ENCODE measurements at regions not wholly inside any gene's neighbourhood (a gene's known extent, or its start where the extent isn't known, plus 50 kb on each side); places are given as distances from the start of the nearest gene placed in this dataset.
"Not testable (repeated sequence)": the region's sequence is repeated elsewhere in the genome, so short reads cannot be mapped to it uniquely, and the experiment has no call there.

DNA sequence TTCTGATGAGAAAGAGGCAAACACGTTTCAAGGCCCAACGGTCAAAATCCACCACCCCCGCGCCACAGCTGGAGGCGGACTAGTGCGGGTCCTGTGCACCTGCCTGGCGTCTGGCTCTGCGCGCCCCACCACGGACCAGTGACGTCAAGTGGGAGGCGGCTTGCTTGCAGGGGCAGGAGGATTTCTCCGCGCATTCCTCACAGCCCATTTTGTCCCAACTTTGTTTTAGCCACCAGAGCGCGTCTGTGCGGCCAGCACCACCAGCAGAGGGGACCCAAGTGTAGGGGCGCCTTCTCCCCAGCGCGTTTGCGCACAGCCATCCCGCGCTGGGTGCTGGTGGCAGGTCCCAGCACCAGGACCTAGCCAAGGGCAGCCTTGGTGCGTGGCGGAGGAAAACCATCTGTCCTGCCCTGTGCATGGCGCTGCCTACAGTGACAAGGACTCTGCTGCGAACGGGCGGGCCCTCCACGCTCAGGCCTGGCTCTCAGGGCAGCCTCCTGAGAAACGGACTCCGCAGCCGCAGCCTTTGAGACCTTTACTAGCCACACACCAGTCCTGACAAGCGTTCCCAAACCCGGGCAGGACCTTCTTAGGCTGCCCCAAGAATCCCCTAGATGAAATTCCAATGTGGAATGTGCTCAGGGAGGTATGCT lies 194.8 kb upstream of the EXOC2 start:
- no peak overlapping the region for H3K4me3 ChIP-seq (ENCODE audit: low read length)
- H3K9me3 Mint-ChIP-seq: peaks cover 0 to 1% (median 0%) of the 10 kb centered on the region in 11 donors
- no peak overlapping the region for H3K27ac ChIP-seq (ENCODE audit: low read depth, low read length)
- H3K36me3 ChIP-seq (ENCODE audit: control insufficient read depth in 2 of 3, insufficient read depth in 3 of 3, low read length in 3 of 3): no peaks in the 10 kb centered on the region
- H3K27me3 Mint-ChIP-seq: peaks cover 0 to 10% (median 6%) of the 10 kb centered on the region in 5 donors
- no peaks in the 10 kb centered on the region for H3K9me3 ChIP-seq (ENCODE audit: control insufficient read depth in 2 of 3, low read length in 3 of 3)
- ChIA-PET POLR2A (no interaction called here), CTCF (no interaction called here)
- no peaks in the 10 kb centered on the region for H3K36me3 Mint-ChIP-seq
- no peaks in the 10 kb centered on the region for H3K27me3 ChIP-seq (ENCODE audit: control insufficient read depth in 2 of 2, insufficient read depth in 2 of 2, low read length in 2 of 2)
- H3K4me1 Mint-ChIP-seq: peaks cover 0 to 20% (median 10%) of the 10 kb centered on the region in 7 donors
- ATAC-seq (no peak), DNase-seq (no peak)
- intact Hi-C loops (cut with micrococcal nuclease): no loop called here
- H3K4me3 Mint-ChIP-seq: no peak overlapping the region
- no peaks in the 10 kb centered on the region for H3K4me1 ChIP-seq (ENCODE audit: control insufficient read depth in 2 of 2, insufficient read depth in 2 of 2, low read length in 2 of 2)
- no peak overlapping the region for H3K27ac Mint-ChIP-seq

DNA sequence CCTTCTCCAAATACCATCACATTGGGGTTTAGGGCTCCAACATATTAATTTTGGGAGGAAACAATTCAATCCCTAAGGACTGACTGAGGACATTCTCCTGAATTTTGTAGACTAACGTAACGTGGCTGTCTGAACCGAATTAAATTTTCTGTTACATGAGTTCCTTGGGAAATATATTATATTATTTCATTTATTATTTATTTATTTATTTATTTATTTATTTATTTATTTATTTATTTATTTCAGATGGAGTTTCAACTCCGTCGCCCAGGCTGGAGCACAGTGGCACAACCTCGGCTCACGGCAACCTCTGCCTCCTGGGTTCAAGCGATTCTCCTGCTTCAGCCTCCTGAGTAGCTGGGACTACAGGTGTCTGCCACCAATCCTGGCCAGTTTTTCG lies 193.2 kb upstream of the EXOC2 start:
- DNase-seq; H3K36me3 Mint-ChIP-seq; ATAC-seq; CTCF ChIA-PET; POLR2A ChIA-PET; H3K27ac Mint-ChIP-seq; intact Hi-C loops (cut with micrococcal nuclease); H3K27ac ChIP-seq (ENCODE audit: low read depth, low read length); H3K36me3 ChIP-seq (ENCODE audit: control insufficient read depth in 2 of 3, insufficient read depth in 3 of 3, low read length in 3 of 3); H3K4me3 Mint-ChIP-seq; H3K9me3 Mint-ChIP-seq; H3K4me1 ChIP-seq (ENCODE audit: control insufficient read depth in 2 of 2, insufficient read depth in 2 of 2, low read length in 2 of 2); H3K27me3 ChIP-seq (ENCODE audit: control insufficient read depth in 2 of 2, insufficient read depth in 2 of 2, low read length in 2 of 2); H3K4me3 ChIP-seq (ENCODE audit: low read length); H3K9me3 ChIP-seq (ENCODE audit: control insufficient read depth in 2 of 3, low read length in 3 of 3): not testable (repeated sequence)
- Mint-ChIP-seq H3K27me3 (peaks cover 0 to 19% (median 9%) of the 10 kb centered on the region in 5 donors), H3K4me1 (peaks cover 0 to 20% (median 10%) of the 10 kb centered on the region in 7 donors)

DNA sequence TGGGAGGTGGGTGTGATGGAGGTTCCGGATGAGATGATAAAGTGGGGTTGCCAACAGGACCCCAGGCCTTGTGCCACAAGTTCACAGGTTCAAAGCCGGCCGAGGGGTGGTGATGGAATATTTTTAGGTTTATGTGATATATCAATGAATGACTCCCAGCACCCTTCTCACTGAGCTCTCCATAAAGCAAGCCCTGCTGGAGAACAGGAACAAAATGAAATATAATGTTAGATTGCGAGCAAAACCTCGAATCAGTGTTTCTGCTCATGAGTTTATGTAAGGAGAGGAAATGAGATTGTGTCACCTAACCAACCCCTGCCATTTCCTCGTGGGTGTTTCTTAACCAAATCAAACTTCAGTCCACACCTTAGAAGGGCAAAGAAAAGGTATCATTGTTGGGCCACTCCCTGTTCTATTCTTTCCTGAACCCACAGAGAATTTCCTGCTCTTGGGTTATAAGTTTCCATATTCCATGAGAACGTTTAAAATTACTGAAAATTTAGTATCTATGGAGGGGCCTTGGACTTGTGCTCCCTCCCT lies 192.2 kb upstream of the EXOC2 start:
- no peaks in the 10 kb centered on the region for H3K4me1 ChIP-seq (ENCODE audit: control insufficient read depth in 2 of 2, insufficient read depth in 2 of 2, low read length in 2 of 2)
- intact Hi-C loops (cut with micrococcal nuclease): no loop called here
- ChIA-PET POLR2A (no interaction called here), CTCF (interaction anchor here (0.7 kb wide), 1 partner anchor 288 kb away, joined by 3 read pairs; no protein-coding TSS in a partner anchor)
- H3K27ac ChIP-seq (ENCODE audit: low read depth, low read length): no peak overlapping the region
- Mint-ChIP-seq H3K27me3 (peaks cover 3 to 20% (median 12%) of the 10 kb centered on the region in 5 donors), H3K4me1 (peaks cover 0 to 20% (median 10%) of the 10 kb centered on the region in 7 donors), H3K9me3 (peaks cover 0 to 1% (median 0%) of the 10 kb centered on the region in 11 donors), H3K36me3 (no peaks in the 10 kb centered on the region), H3K27ac (no peak overlapping the region), H3K4me3 (no peak overlapping the region)
- H3K36me3 ChIP-seq (ENCODE audit: control insufficient read depth in 2 of 3, insufficient read depth in 3 of 3, low read length in 3 of 3): no peaks in the 10 kb centered on the region
- H3K4me3 ChIP-seq (ENCODE audit: low read length): no peak overlapping the region
- H3K27me3 ChIP-seq (ENCODE audit: control insufficient read depth in 2 of 2, insufficient read depth in 2 of 2, low read length in 2 of 2): no peaks in the 10 kb centered on the region
- ATAC-seq: no peak
- DNase-seq: no peak
- H3K9me3 ChIP-seq (ENCODE audit: control insufficient read depth in 2 of 3, low read length in 3 of 3): no peaks in the 10 kb centered on the region

DNA sequence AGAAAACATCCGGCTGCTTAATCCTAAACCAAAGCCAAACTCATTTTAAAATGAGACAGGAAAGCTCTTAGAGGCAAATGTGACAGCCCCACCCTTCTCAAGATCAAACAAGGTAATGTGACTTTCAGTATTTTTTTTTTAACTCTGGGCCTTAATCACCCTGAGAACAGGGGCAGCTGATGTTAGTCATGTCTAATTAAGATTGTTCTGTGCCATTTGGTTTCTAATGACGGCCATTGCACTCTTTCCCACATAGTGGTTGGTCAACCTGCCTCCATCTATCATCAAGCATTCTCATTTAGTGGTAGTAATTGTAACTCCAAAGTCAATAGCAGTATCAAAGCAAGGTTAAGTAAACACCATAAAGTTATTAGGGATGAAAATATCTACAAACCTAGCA lies 191.6 kb upstream of the EXOC2 start:
- H3K27ac ChIP-seq (ENCODE audit: low read depth, low read length): no peak overlapping the region
- CTCF ChIA-PET: no interaction called here
- ATAC-seq: no peak
- H3K9me3 ChIP-seq (ENCODE audit: control insufficient read depth in 2 of 3, low read length in 3 of 3): no peaks in the 10 kb centered on the region
- no peak for DNase-seq
- POLR2A ChIA-PET: no interaction called here
- Mint-ChIP-seq H3K27ac (no peak overlapping the region), H3K4me3 (no peak overlapping the region), H3K4me1 (peaks cover 0 to 20% (median 10%) of the 10 kb centered on the region in 7 donors), H3K9me3 (peaks cover 0 to 1% (median 0%) of the 10 kb centered on the region in 11 donors), H3K36me3 (no peaks in the 10 kb centered on the region), H3K27me3 (peaks cover 5 to 24% (median 13%) of the 10 kb centered on the region in 5 donors)
- no peaks in the 10 kb centered on the region for H3K36me3 ChIP-seq (ENCODE audit: control insufficient read depth in 2 of 3, insufficient read depth in 3 of 3, low read length in 3 of 3)
- H3K4me3 ChIP-seq (ENCODE audit: low read length): no peak overlapping the region
- intact Hi-C loops (cut with micrococcal nuclease): no loop called here
- H3K27me3 ChIP-seq (ENCODE audit: control insufficient read depth in 2 of 2, insufficient read depth in 2 of 2, low read length in 2 of 2): no peaks in the 10 kb centered on the region
- H3K4me1 ChIP-seq (ENCODE audit: control insufficient read depth in 2 of 2, insufficient read depth in 2 of 2, low read length in 2 of 2): no peaks in the 10 kb centered on the region

DNA sequence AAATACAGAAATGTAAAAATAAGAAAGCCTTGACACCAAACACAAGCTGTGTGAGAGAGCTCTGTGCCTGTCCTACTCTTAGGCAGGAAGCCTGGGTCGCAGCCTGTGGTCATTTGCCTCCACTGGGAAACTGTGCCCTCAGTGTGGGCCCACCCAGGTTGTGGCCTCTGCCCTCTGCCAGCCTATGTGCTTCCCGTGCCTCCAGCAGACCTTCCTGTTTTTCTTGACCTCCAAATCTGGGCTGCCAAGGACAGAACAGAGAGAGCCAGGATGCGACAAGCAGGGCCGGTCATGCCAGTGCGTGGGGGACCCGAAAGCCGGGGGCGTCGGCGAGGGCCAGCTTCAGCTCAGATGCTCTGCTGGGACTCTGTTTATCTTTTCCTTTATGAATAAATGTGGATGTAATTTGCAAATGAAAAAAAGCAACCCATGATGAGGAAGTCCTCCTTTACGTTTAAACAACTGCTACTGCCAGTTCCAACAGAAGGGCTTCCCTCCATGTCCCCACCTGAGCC lies 189.2 kb upstream of the EXOC2 start:
- H3K27me3 Mint-ChIP-seq: peaks cover 7 to 34% (median 18%) of the 10 kb centered on the region in 5 donors
- CTCF ChIA-PET: no interaction called here
- POLR2A ChIA-PET: no interaction called here
- H3K4me1 Mint-ChIP-seq: peaks cover 0 to 20% (median 10%) of the 10 kb centered on the region in 7 donors
- no peak overlapping the region for H3K4me3 Mint-ChIP-seq
- H3K27ac Mint-ChIP-seq: no peak overlapping the region
- DNase-seq (no peak), ATAC-seq (no peak)
- H3K9me3 ChIP-seq (ENCODE audit: control insufficient read depth in 2 of 3, low read length in 3 of 3): no peaks in the 10 kb centered on the region
- no peaks in the 10 kb centered on the region for H3K27me3 ChIP-seq (ENCODE audit: control insufficient read depth in 2 of 2, insufficient read depth in 2 of 2, low read length in 2 of 2)
- H3K4me1 ChIP-seq (ENCODE audit: control insufficient read depth in 2 of 2, insufficient read depth in 2 of 2, low read length in 2 of 2): no peaks in the 10 kb centered on the region
- no peak overlapping the region for H3K27ac ChIP-seq (ENCODE audit: low read depth, low read length)
- peaks cover 0 to 1% (median 0%) of the 10 kb centered on the region in 11 donors for H3K9me3 Mint-ChIP-seq
- intact Hi-C loops (cut with micrococcal nuclease): no loop called here
- no peak overlapping the region for H3K4me3 ChIP-seq (ENCODE audit: low read length)
- H3K36me3 Mint-ChIP-seq: no peaks in the 10 kb centered on the region
- no peaks in the 10 kb centered on the region for H3K36me3 ChIP-seq (ENCODE audit: control insufficient read depth in 2 of 3, insufficient read depth in 3 of 3, low read length in 3 of 3)

DNA sequence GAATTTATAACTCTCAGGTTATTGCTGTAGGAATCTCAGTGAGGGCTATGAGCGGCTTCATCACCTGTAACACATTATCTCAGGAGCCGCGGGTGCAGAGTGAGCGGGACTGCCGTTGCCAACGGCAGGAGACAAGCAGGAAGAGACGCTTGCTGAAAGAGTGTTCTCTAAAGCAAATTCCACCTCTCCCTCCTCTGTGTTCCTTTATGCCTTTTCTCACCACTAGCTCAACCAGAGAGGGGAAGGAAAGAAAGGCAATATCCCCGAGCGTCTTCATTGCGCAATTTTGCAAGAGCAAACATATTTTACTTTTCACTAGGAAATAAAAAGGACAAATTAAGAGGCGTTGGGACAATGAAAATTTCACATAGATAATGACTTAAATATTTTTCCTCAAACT lies 185.2 kb upstream of the EXOC2 start:
- no peak for ATAC-seq
- H3K27me3 ChIP-seq (ENCODE audit: control insufficient read depth in 2 of 2, insufficient read depth in 2 of 2, low read length in 2 of 2): no peaks in the 10 kb centered on the region
- no peaks in the 10 kb centered on the region for H3K4me1 Mint-ChIP-seq

DNA sequence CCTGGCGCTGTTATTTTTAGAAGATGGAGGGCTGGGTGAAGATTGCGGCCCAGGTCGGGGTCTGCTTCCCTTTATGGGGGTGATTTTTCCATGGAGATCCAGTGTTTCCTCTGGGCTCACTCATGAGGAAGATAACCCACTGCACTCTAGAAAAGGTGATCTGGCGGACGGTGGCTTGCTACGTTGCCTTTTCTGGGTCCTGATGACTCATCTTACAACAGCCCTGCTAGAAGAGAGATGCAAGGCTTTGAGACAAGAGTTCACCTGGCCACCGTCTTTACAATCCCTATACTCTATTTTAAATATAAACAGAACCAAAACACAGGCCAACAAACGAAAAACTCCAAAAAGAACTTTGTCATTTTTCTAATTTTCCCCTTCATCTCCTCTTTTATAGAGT lies 182.1 kb upstream of the EXOC2 start:
- H3K27me3 ChIP-seq (ENCODE audit: control insufficient read depth in 2 of 2, insufficient read depth in 2 of 2, low read length in 2 of 2): no peaks in the 10 kb centered on the region
- H3K36me3 ChIP-seq (ENCODE audit: control insufficient read depth in 2 of 3, insufficient read depth in 3 of 3, low read length in 3 of 3): no peaks in the 10 kb centered on the region
- H3K4me3 ChIP-seq (ENCODE audit: low read length): no peak overlapping the region
- Mint-ChIP-seq H3K4me3 (no peak overlapping the region), H3K36me3 (no peaks in the 10 kb centered on the region), H3K27me3 (peaks cover 20 to 54% (median 33%) of the 10 kb centered on the region in 5 donors), H3K9me3 (peaks cover 0 to 1% (median 0%) of the 10 kb centered on the region in 11 donors), H3K27ac (no peak overlapping the region), H3K4me1 (no peaks in the 10 kb centered on the region)
- CTCF ChIA-PET: no interaction called here
- intact Hi-C loops (cut with micrococcal nuclease): no loop called here
- POLR2A ChIA-PET: no interaction called here
- H3K27ac ChIP-seq (ENCODE audit: low read depth, low read length): no peak overlapping the region
- H3K9me3 ChIP-seq (ENCODE audit: control insufficient read depth in 2 of 3, low read length in 3 of 3): no peaks in the 10 kb centered on the region
- ATAC-seq: no peak
- no peaks in the 10 kb centered on the region for H3K4me1 ChIP-seq (ENCODE audit: control insufficient read depth in 2 of 2, insufficient read depth in 2 of 2, low read length in 2 of 2)
- DNase-seq: no peak

More for the DNA sequence above, 185.2 kb upstream of the EXOC2 start:
- Mint-ChIP-seq H3K27ac (no peak overlapping the region), H3K9me3 (peaks cover 0 to under 1% (median 0%) of the 10 kb centered on the region in 11 donors), H3K4me3 (no peak overlapping the region), H3K27me3 (peaks cover 16 to 51% (median 25%) of the 10 kb centered on the region in 5 donors), H3K36me3 (no peaks in the 10 kb centered on the region)
- H3K4me1 ChIP-seq (ENCODE audit: control insufficient read depth in 2 of 2, insufficient read depth in 2 of 2, low read length in 2 of 2): no peaks in the 10 kb centered on the region
- H3K27ac ChIP-seq (ENCODE audit: low read depth, low read length): no peak overlapping the region
- ChIA-PET POLR2A (no interaction called here), CTCF (no interaction called here)
- intact Hi-C loops (cut with micrococcal nuclease): no loop called here
- H3K4me3 ChIP-seq (ENCODE audit: low read length): no peak overlapping the region
- no peaks in the 10 kb centered on the region for H3K36me3 ChIP-seq (ENCODE audit: control insufficient read depth in 2 of 3, insufficient read depth in 3 of 3, low read length in 3 of 3)
- no peaks in the 10 kb centered on the region for H3K9me3 ChIP-seq (ENCODE audit: control insufficient read depth in 2 of 3, low read length in 3 of 3)
- DNase-seq: no peak
